GM21717 (cell line): ENCODE measurements at regions not wholly inside any gene's neighbourhood (a gene's known extent, or its start where the extent isn't known, plus 50 kb on each side); places are given as distances from the start of the nearest gene placed in this dataset.

Experiments
- ATAC-seq: cut with Tn5 transposase; IDR thresholded peaks from one replicate; pipeline ENCODE4 v1.9.1; 2021; ENCODE audit warnings: mild to moderate bottlenecking, moderate library complexity; ENCODE audit not compliant: unreplicated experiment

DNA sequence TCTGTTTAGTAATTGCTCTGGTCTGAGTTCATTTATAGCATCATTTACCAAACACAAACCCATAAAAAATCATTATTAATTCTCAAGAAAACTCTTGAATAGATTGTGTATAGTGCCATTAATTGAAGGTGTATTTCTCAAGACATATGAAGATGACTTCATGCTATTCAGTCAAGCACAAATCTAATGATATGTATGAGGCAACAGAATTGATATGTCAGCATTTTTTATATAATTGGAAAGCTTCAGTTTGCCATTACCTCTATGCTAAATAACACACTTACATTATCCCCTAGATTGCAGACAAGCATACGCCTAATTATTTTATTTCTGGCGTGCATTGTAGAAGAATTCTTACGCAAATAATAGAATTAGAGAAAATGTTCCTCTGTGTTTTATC lies 461.8 kb downstream of the PDHA2 start:
- no peak for ATAC-seq

DNA sequence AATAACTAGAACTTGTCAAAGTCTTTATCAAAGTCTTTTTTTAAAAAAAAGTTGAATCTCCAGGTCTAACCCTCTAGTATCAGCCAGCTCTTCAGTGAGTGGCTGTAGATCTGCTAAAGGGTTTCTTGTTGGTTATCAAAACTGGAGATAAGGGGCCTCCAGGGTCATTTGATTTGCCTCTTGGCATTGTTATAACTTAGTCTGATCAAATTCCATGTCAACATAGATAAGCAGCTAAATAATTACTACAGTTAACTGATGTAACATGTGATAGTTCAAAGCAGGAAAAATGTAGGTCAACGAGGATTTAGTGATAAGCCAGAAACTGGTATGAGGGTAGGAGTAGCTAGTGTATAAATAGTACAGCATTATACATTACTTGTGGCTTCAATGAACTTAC lies 465.1 kb downstream of the PDHA2 start:
- ATAC-seq, result no peak

DNA sequence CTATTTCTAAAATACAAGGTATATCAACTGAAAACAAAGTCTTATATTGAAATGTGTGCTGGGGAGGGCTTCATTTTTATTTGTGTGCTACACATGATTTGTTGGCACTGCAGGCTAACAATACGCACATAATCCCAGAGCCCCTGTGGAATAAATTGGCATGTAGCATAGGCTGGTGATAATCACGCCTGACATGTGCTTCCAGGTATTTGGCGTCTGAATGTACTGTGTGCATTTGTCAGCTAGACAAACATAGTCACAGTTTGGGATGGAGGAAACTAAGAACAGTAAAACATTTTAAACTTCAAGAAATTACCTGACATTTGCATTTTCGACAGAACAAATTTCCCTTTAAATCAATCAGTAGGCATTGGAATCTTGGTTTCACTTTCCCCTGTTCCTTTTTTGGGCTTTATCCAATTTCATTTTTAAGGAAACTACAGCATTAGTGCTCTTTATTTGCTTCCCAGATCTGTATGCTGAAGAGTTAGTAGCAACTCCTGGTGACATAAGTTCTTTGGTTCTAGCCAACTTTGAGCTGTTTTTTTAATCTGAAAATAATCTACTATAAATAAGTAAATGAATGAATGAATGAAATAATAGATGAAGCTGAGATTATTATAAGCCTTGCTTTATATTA lies 472.3 kb downstream of the PDHA2 start:
- no peak for ATAC-seq

DNA sequence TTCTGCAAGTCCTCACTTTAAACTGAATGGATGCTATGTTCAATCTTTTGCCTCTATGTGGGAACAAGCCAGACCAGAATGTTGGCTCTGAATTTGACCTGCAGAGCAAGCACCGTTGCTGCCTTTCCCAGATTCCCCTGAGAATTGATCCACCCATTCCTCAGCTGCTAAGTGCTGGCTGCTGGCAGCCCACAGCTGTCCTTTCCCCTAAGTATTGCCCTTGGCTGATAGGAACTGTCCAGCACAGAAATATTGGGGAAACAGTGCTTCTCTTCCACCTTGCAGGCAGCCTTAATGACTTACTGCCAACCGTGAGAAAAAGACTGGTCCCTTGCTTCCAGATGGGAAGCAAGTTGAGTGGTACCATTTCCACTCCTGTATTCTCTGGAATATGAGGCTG lies 475.9 kb downstream of the PDHA2 start:
- ATAC-seq, result no peak

DNA sequence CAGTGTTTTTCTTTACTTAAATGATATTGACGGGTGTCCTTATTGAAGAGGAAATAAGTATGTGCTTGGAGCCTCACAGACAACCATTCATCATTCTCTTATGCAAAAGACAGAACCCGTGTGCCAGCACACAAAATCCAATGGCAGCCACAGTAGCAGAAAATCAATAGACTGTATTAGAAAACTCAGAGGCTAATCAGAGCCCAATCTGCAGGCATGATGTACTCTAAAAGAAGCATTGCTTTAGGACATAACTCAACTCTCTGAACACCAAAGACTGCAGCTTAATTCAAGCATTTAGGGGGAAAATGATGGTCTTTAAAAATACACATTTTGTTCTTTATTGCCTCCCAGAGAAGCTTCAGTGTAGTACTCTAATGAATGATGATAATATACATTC lies 476.9 kb downstream of the PDHA2 start:
- no peak for ATAC-seq

DNA sequence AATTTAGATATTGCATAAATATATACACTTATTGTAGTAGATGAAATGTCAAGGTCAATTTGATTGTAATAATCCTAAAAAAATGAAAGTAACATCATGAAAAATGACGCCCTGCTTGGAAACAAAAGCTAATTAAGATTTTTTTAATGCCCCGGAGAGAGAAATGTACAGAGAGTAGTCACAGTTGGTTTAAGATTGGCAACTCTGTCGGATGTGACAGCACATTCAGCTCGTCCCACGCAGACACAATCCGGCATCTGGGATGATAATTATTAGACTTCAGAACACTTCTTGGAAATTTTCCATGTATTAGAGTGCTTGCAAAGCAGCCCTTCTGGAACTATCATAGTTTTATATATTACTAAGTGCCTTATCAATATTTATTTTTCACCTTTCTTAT lies 478.0 kb downstream of the PDHA2 start:
- ATAC-seq, result no peak

DNA sequence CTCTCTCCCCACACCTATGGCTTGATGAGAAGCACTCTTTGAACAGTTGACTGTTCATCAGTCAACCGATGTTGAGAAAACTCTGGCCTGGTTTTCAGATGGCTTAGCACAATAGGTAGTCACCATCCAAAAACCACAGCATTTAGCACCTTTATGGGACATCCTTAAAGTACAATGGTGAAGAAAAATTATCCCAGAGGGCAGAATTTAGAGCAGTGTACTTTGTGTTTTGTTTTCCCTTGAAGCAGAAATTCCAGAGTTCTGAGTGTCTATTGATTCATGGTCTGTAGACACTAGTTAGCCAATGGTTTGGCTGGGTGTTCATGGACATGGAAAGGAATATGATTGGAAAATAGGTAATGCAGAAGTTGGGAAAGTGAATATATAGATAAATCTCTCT lies 487.0 kb downstream of the PDHA2 start:
- ATAC-seq, result no peak

DNA sequence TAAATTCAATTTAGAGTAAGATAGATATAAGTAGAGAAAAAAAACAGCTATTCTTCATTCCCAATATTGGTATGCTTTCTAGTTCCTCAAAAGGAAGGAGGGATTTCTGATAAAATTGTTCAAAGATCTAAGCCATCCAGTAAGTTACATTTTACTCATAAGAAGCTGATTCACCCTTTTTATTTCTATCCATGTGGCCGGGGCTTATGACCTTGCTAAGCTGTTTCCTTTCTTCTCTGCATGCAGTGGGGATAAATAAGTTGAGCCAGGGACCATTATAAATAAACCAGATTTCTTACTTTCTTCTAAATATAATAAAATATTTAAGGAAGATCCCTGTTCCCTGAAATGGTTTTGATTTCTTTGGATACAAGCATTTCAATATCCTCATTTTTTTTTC lies 502.3 kb downstream of the PDHA2 start:
- no peak for ATAC-seq

DNA sequence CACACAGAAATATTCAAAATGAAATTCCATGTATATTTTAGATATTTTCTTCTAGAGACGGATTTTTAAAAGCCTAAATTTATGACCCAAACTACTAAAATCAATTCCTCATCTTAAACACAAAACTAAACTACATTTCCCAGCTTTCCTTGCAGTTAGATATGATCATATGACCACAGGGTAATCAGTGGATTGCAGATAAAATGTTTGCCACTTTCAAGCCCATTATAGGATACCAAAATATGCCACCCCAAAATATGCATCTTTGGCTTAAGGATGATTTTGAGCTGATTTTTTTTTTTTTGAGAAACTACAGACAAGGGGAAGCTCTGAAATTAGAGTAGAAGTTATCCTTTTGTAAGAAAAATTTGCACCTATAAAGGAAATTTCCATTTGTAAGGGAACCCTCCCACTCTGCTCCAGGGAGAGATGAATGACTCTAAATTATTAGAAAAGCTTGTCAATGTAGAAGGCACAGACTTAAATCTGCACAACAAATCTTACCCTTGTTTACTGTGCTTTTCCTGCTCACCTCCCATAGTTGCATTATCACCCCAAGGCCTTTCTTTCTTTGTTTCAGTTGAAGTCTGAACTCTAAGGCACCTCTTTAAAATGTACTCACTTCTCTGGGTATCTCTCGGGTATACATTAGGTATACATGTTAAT lies 503.0 kb downstream of the PDHA2 start:
- ATAC-seq, result no peak

DNA sequence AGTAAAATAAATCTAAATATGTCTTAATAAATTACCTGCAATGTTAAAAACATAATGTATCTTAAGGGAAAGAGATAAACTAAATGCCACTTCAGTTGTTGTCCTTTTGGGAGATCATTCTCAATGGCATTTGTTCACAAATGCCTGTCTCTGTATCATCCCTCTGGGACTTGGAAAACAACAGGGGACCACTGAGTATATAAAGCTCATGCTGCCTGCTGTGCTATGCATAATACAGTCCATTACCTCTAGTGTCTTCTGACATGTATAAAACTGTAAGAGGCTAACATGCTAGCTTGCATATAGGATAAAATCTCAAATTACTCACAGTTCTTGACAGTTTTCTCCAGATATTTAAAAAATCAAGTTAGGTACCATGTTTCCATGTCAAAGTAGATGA lies 503.9 kb downstream of the PDHA2 start:
- no peak for ATAC-seq

DNA sequence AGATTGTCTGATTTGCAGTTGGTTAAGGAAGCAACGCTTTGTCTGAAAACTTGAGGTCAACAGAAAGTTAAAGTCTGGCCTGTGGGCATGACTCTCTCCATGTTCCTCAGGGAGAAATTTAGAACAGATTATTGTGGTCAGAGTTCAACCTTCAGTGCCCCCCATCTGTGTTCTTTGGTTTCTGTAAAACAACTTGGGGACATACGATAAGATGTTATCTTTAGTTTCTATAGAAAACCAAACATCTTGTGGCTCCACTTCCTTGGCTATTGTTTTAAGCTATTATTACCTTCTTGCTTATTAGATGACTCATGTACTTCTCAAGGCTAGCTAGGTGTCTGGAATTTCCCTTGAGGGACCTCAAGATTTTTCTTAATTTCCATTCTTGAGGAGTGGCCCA lies 507.7 kb downstream of the PDHA2 start:
- no peak for ATAC-seq

DNA sequence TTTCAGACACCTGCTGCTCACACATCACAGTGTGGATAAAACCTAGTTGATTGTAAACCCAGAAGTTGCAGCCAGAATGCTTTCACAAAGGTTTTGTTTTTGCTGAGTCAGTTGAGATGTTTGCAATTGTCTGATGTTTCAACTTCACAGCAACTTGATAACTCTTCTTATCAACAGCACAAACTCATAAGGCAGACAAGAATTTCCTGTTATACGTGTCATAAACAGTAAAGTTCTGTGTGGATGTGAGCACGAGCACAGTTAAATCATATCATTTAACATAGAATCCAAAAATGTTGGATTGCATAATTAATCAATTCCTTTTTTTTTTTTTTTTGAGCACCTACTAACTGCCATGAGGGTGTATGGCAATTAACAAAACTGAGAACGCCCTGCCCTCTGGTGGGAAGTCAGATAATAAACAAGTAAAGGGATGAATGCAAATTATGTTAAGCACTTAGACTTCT lies 512.2 kb downstream of the PDHA2 start:
- ATAC-seq, result no peak

DNA sequence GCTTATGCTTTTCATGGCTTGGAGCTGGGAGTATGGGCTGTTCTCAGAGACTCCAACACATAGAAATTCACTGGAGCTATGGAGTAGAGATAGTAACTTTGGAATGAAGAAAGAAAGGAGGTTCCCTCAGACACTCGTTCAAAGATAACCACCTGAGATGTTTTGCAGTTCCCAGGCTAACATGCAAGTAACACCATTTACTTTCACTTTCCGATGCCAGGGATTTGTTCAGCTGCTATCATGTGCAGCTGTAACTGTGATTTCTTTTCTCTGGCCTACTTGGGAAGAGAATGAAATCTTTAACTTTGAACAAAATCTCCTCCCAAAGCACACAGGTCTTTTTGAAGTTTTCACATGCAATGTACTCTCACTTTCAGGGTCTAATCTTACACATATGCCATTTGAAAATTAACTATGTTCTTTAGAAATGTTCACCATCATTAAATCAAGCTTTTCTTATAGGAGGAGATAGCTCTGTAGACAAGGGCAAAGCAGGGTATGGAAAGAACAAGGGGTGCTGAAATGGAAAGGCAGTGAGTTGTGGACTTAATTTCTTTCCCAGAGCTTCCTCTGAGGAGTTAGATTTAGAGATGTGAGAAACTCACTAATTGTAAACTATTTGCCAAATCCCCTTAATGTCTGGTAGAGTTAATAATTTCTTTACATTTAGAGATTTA lies 514.3 kb downstream of the PDHA2 start:
- no peak for ATAC-seq

DNA sequence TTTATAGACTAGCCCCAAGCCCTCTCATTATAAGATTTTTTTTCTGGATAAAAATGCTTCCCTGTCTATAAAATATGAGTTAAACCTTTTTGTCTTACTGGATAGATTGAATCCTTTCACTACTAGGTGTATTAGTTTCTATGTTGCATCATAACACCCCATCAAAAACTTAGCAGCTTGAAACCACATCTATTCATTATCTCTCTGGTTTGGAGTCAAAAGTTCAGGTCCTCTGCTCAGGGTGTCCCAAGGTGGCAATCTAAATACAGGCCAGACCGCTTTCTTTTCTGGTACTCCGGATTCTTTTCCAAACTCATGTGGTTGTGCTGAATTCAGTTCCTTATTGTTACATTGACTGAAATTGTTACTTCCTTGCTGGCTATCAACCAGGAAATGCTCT lies 515.5 kb downstream of the PDHA2 start:
- no peak for ATAC-seq

DNA sequence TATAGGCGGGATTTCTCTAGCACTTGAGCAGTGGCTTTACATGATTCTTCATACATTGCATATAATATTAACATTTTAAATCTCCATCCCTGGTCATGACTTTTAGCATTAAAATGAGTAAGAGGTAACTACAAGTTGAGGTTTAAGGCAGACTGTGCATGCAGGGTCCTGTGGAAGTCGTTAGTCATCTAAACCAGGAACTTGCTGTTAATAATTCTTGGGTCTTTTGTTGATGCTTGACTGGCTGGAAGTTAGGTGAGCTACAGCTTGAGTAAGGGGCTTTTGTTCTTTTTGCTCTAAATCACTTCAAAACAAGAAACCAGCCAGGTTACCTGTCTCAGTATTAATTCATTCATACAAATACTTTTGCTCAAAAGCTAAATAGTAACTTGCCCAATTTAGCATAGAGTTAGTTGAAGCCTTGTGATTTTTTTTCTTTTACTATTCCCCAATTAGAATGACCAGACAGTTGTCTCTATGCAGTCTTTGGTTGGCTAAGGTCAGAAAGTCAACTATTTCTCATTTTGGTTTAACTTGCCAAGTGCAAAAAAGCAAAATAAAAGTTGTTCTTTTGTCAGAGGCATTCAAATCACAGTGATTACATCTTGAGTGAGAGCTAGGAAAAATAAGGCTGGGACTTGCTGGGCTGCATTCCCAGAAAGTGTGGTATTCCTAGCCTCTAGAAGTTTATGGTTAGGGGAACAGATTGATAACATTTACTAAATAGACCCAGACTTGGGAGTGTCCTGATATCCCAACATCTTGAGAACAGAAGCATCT lies 516.9 kb downstream of the PDHA2 start:
- ATAC-seq, result no peak

DNA sequence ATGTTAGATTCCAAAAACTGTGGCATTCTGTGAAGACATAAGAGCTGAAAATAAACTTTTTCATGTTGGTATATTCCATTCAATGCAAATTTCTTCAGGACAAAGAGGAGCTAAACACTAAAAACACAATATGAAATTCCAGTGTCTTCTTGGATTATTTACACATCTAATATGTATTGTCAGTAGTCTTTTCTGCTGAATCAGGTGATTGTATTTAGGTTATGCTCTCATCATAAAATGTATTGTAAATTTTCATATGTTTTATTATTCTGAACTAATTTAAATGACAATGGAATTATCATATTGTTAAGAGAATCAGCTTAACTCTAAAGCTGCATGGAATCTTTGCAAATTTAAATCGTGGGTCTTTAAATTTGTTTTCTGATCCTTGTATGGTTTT lies 526.7 kb downstream of the PDHA2 start:
- ATAC-seq, result no peak

DNA sequence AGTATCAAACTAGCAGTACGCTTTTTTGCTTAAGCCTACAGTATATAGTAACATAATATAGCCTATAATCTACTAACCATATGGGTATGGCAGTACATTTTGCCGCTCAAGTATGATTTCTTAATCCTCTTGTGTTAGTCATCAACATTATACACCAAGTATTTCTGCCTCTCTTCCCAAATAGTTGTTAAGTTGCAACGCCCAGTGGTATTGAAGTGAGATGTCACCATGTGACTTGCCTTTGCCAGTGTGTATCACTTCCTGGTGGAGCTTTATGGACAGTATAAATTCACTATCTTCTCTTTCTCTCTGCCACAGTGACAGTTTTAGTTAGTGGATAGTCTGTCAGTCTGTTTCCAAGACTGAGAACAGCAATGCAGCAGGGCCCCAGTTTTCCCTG lies 535.5 kb downstream of the PDHA2 start:
- no peak for ATAC-seq

DNA sequence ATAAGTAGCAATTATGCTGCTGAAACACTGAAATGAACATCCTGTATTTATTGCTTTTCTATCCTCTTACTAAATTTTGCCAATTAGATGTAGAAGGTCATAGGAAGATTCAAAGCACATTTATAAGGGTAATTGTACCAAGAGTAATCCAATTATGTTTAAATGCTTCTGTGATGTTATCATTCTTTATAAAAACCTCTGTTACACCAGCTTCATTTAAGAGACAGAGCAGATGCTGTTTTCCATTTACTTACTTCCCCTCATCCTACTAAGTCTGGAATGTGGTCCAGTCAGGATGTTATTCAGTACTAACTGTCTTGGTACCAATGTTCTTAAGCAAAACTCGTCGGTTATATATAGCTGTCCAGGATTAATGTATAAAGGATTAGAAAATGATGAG lies 539.6 kb downstream of the PDHA2 start:
- no peak for ATAC-seq

DNA sequence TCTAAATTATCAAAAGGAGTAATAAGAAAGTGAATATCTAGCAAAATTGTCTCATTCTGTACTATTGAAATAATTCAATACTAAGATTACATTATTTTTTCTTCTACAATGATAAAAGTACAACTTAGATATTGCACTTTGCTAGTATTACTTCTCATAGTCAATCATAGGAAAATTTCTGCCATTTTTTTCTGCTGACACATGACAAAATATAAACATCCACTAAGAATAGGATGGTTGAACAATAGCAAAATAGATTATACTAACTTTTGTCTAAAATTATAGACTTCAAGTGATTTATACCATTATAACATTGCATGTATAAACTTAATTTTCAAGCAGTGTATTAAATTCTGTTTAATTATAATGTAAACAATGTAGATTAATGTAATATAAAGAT lies 540.2 kb downstream of the PDHA2 start:
- no peak for ATAC-seq

DNA sequence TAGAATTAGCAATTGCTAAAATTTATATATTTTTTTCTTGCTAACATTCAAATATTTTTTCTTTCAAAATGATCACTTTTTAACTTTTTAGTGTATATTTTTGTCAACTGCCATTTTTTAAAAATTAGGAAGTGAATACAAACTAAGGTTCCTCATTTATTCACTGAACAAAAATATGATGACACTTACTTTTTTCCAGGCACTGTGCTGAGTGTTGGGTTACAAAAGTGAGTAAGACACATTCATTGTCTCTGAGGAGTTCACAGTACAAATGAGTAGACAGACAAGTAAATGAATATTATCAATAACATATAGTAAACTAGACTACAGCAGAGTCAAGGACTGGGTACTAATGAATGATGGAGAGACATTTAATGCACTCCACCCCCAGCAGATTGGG lies 543.5 kb downstream of the PDHA2 start:
- no peak for ATAC-seq

DNA sequence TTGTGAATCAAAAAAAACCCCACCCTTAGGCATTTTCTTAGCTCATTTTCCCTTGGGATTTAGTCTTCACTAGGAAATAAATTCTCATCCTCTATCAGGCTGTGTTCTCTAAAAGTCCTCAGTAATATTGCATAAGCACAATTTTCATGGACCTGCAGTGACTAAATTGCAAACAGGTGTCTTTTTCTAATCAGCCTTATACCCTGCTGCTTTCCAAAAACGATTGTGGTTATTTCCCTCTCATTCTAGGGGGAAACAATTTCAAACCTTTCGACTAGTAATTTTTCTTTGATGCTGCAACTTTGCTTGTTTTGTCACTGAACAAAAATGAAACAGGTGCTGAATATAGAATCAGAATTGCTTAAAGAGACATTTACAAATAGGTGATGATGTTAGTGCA lies 549.9 kb downstream of the PDHA2 start:
- no peak for ATAC-seq

DNA sequence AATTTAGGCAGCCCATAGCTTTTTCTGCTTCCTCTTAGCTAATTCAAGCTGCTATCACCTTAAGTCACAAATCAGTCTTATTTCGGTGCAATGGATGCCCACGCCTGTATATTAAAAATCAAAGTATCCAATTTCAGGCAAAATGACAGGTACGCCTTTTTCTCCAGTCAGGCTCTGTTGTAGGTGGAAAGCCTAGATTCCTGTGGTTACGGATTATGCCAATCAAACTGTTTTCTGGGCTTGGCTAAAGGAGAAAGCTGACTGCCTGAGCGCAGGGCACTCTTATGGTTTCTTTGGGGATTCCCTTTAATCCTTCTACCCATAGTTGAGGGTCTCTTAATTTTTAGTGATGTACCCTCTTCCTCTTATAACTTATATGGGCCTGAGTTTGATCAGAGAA lies 550.5 kb downstream of the PDHA2 start:
- no peak for ATAC-seq
